ENCODE measurements at regions not wholly inside any gene's neighbourhood (a gene's known extent, or its start where the extent isn't known, plus 50 kb on each side); places are given as distances from the start of the nearest gene placed in this dataset. TPM values are rescaled to one million over a fixed set of nuclear protein-coding genes. Genes with fewer than 3 reads are reported as not detected.
"Not testable (repeated sequence)": the region's sequence is repeated elsewhere in the genome, so short reads cannot be mapped to it uniquely, and the experiment has no call there.

GRCh38 chr6:167238694-167239467, 52.2 kb upstream of the UNC93A start:
- Histone ChIP-seq H3K9ac (ENCODE audit: low read depth, low read length, poor library complexity) (no peak overlapping the region), H2BK12ac (ENCODE audit: low read length) (no peak overlapping the region), H3K9me3 (replicated peaks in 1 of 2; ENCODE audit: control insufficient read depth in 2 of 2, insufficient read depth in 1 of 2, low read depth in 1 of 2, low read length in 2 of 2) (peaks cover 0 to 2% of the 10 kb centered on the region in 2 donors), H2BK5ac (ENCODE audit: low read length) (no peak overlapping the region), H3K4ac (ENCODE audit: low read length) (no peak overlapping the region), H3K79me1 (ENCODE audit: low read depth, low read length) (no peaks in the 10 kb centered on the region), H3K14ac (ENCODE audit: low read length) (no peak overlapping the region), H3K27me3 (ENCODE audit: control insufficient read depth in 3 of 3, insufficient read depth in 3 of 3, low read depth in 1 of 3, low read length in 3 of 3) (no peaks in the 10 kb centered on the region), H2BK15ac (ENCODE audit: low read length) (no peak overlapping the region), H3K36me3 (replicated peaks in 1 of 2; ENCODE audit: control insufficient read depth in 2 of 2, insufficient read depth in 2 of 2, low read length in 2 of 2) (no peaks in the 10 kb centered on the region), H2AK5ac (ENCODE audit: low read depth, low read length) (peak overlapping the region; percentile 24), H3K18ac (ENCODE audit: low read length) (peak overlapping the region; percentile 31), H3K4me2 (ENCODE audit: insufficient read depth, low read length, poor library complexity, severe bottlenecking) (no peak overlapping the region), H4K8ac (ENCODE audit: low read depth, low read length) (no peak overlapping the region), H4K91ac (ENCODE audit: low read depth, low read length, poor library complexity) (no peak overlapping the region), H3K4me3 (ENCODE audit: low read length in 2 of 2) (no peak overlapping the region), H3K23ac (ENCODE audit: low read depth, low read length, poor library complexity) (no peak overlapping the region), H3K27ac (replicated peaks; ENCODE audit: low read length) (no peak overlapping the region), H2AFZ (ENCODE audit: low read length) (no peak overlapping the region), H3K4me1 (ENCODE audit: control insufficient read depth in 2 of 2, insufficient read depth in 1 of 2, low read depth in 1 of 2, low read length in 2 of 2) (peaks cover 13 to 30% of the 10 kb centered on the region in 2 donors), H2BK120ac (ENCODE audit: low read depth, low read length) (no peak overlapping the region)
- no peak for DNase-seq (ENCODE audit: low spot score)
- WGBS, 2 donors (ENCODE audit: extremely low coverage in 2 of 2, insufficient read length in 2 of 2, insufficient replicate concordance in 1 of 2), result no CpG with 5 or more reads among the region's 12 CpGs

- not testable (repeated sequence) for H3K4me3 ChIP-seq (ENCODE audit: low read length in 2 of 2); H3K14ac ChIP-seq (ENCODE audit: low read length); H2BK5ac ChIP-seq (ENCODE audit: low read length); H2BK12ac ChIP-seq (ENCODE audit: low read length); H4K91ac ChIP-seq (ENCODE audit: low read depth, low read length, poor library complexity); H2AK5ac ChIP-seq (ENCODE audit: low read depth, low read length); H3K23ac ChIP-seq (ENCODE audit: low read depth, low read length, poor library complexity); H2AFZ ChIP-seq (ENCODE audit: low read length); H3K27me3 ChIP-seq (ENCODE audit: control insufficient read depth in 3 of 3, insufficient read depth in 3 of 3, low read depth in 1 of 3, low read length in 3 of 3); H3K4ac ChIP-seq (ENCODE audit: low read length); H3K9me3 ChIP-seq (replicated peaks in 1 of 2; ENCODE audit: control insufficient read depth in 2 of 2, insufficient read depth in 1 of 2, low read depth in 1 of 2, low read length in 2 of 2); H3K36me3 ChIP-seq (replicated peaks in 1 of 2; ENCODE audit: control insufficient read depth in 2 of 2, insufficient read depth in 2 of 2, low read length in 2 of 2); H3K4me2 ChIP-seq (ENCODE audit: insufficient read depth, low read length, poor library complexity, severe bottlenecking); H2BK120ac ChIP-seq (ENCODE audit: low read depth, low read length); H4K8ac ChIP-seq (ENCODE audit: low read depth, low read length); DNase-seq (ENCODE audit: low spot score); H3K9ac ChIP-seq (ENCODE audit: low read depth, low read length, poor library complexity); H3K27ac ChIP-seq (replicated peaks; ENCODE audit: low read length); H3K79me1 ChIP-seq (ENCODE audit: low read depth, low read length); H3K18ac ChIP-seq (ENCODE audit: low read length); H2BK15ac ChIP-seq (ENCODE audit: low read length)
- no CpG with 5 or more reads among the region's 2 CpGs for WGBS, 2 donors (ENCODE audit: extremely low coverage in 2 of 2, insufficient read length in 2 of 2, insufficient replicate concordance in 1 of 2)
- peaks cover 18 to 36% of the 10 kb centered on the region in 2 donors for H3K4me1 ChIP-seq (ENCODE audit: control insufficient read depth in 2 of 2, insufficient read depth in 1 of 2, low read depth in 1 of 2, low read length in 2 of 2)
Measured at GRCh38 chr6:167239470-167239869, 51.6 kb upstream of the UNC93A start.

- Histone ChIP-seq H3K9ac (ENCODE audit: low read depth, low read length, poor library complexity) (no peak overlapping the region), H3K36me3 (replicated peaks in 1 of 2; ENCODE audit: control insufficient read depth in 2 of 2, insufficient read depth in 2 of 2, low read length in 2 of 2) (no peaks in the 10 kb centered on the region), H3K4me1 (ENCODE audit: control insufficient read depth in 2 of 2, insufficient read depth in 1 of 2, low read depth in 1 of 2, low read length in 2 of 2) (peaks cover 22 to 41% of the 10 kb centered on the region in 2 donors), H3K79me1 (ENCODE audit: low read depth, low read length) (no peaks in the 10 kb centered on the region), H2BK120ac (ENCODE audit: low read depth, low read length) (no peak overlapping the region), H3K23ac (ENCODE audit: low read depth, low read length, poor library complexity) (no peak overlapping the region), H2BK5ac (ENCODE audit: low read length) (no peak overlapping the region), H2AFZ (ENCODE audit: low read length) (no peak overlapping the region), H3K18ac (ENCODE audit: low read length) (peak overlapping the region; percentile 84), H3K4me3 (ENCODE audit: low read length in 2 of 2) (no peak overlapping the region), H3K27ac (replicated peaks; ENCODE audit: low read length) (no peak overlapping the region), H2BK15ac (ENCODE audit: low read length) (peak overlapping the region; percentile 54), H4K8ac (ENCODE audit: low read depth, low read length) (no peak overlapping the region), H2BK12ac (ENCODE audit: low read length) (peak overlapping the region; percentile 25), H3K27me3 (ENCODE audit: control insufficient read depth in 3 of 3, insufficient read depth in 3 of 3, low read depth in 1 of 3, low read length in 3 of 3) (no peaks in the 10 kb centered on the region), H3K4me2 (ENCODE audit: insufficient read depth, low read length, poor library complexity, severe bottlenecking) (no peak overlapping the region), H3K14ac (ENCODE audit: low read length) (peak overlapping the region; percentile 78), H3K9me3 (replicated peaks in 1 of 2; ENCODE audit: control insufficient read depth in 2 of 2, insufficient read depth in 1 of 2, low read depth in 1 of 2, low read length in 2 of 2) (peaks cover 0 to 2% of the 10 kb centered on the region in 2 donors), H3K4ac (ENCODE audit: low read length) (no peak overlapping the region), H2AK5ac (ENCODE audit: low read depth, low read length) (peak overlapping the region; percentile 47), H4K91ac (ENCODE audit: low read depth, low read length, poor library complexity) (no peak overlapping the region)
- no CpG with 5 or more reads among the region's 18 CpGs for WGBS, 2 donors (ENCODE audit: extremely low coverage in 2 of 2, insufficient read length in 2 of 2, insufficient replicate concordance in 1 of 2)
- no peak for DNase-seq (ENCODE audit: low spot score)
Measured at GRCh38 chr6:167240034-167240541, 51.0 kb upstream of the UNC93A start.

Small RNAs in the stretch of these regions (small RNA-seq; reads per million reads assigned to genes)
- gene AL353747.1 (ENCODE audit: insufficient read depth), result not detected
